Stimulated activated effector memory CD8-positive, alpha-beta T cell treated with anti-CD3 and anti-CD28 coated beads, Interleukin-12 subunit alpha, Interleukin-12 subunit beta, amount 100 ng/mL, for 72 hours (primary cell): ENCODE measurements at regions not wholly inside any gene's neighbourhood (a gene's known extent, or its start where the extent isn't known, plus 50 kb on each side); places are given as distances from the start of the nearest gene placed in this dataset.

Source experiments
- ATAC-seq: fragments of 150-1000 bp; cut with Tn5 transposase; 2 replicates; pipeline ENCODE4 v1.10.0; 2021
- DNase-seq, 2 donors: peaks; one replicate each; pipeline ENCODE4 v3.0.0; 2021 to 2022; ENCODE audit warnings: low spot score in 2 of 2
- H3K27ac Mint-ChIP-seq: one replicate; pipeline ENCODE4 v1.8.0; 2022; ENCODE audit warnings: mild to moderate bottlenecking, mixed read lengths
- H3K36me3 Mint-ChIP-seq: one replicate; pipeline ENCODE4 v1.8.0; 2022; ENCODE audit warnings: mild to moderate bottlenecking, mixed read lengths
- H3K4me1 Mint-ChIP-seq: one replicate; pipeline ENCODE4 v1.8.0; 2022; ENCODE audit warnings: mixed read lengths
- H3K4me3 Mint-ChIP-seq: one replicate; pipeline ENCODE4 v1.8.0; 2022; ENCODE audit warnings: mild to moderate bottlenecking, mixed read lengths
- H3K9me3 Mint-ChIP-seq: one replicate; pipeline ENCODE4 v1.8.0; 2022; ENCODE audit warnings: mixed read lengths

DNA sequence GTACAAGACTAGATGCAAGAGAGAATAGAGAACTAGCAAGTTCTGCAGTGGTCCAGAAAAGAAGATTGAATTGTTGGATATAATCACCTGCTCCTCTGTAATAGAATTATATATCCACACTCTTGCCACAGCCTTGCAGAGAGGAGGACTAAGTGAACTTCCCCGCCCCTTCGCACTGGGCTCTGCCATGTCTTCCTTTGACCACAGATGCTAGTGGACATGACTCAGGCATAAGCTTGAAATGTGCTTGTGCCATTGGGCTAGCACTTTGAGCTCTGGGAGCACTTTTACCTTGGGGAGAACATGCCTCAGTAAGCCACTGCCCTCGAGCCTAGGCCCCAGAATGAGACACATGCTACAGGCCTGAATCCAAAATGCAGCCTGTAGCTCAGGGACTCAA lies 113.5 kb upstream of the RASA1 start:
- Mint-ChIP-seq H3K27ac (no peak overlapping the region), H3K9me3 (no peaks in the 10 kb centered on the region), H3K4me1 (peaks cover 7% of the 10 kb centered on the region), H3K36me3 (no peaks in the 10 kb centered on the region), H3K4me3 (no peak overlapping the region)
- no peak for DNase-seq
- no peak for ATAC-seq

GRCh38 chr5:87155106-87155505 lies 112.6 kb upstream of the RASA1 start:
- H3K9me3 Mint-ChIP-seq: no peaks in the 10 kb centered on the region

DNA sequence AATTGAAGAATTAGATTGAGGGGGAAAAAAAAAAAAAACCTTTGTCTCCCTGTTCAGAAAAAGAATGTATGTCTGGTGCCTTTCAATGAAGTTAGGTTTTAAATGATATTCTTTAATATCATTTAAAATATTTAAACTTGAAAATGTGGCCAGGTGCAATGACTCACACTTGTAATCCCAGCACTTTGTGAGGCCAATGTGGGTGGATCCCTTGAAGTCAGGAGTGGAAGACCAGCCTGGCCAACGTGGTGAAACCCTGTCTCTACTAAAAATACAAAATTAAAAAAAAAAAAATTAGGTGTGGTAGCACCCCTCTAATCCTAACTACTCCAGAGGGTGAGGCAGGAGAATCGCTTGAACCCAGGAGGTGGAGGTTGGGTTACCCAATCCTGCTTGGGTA lies 111.1 kb upstream of the RASA1 start:
- no peak for DNase-seq
- Mint-ChIP-seq H3K9me3 (no peaks in the 10 kb centered on the region), H3K4me1 (peaks cover 1% of the 10 kb centered on the region), H3K27ac (no peak overlapping the region), H3K4me3 (no peak overlapping the region), H3K36me3 (no peaks in the 10 kb centered on the region)
- ATAC-seq: no peak

More at GRCh38 chr5:87155106-87155505, 112.6 kb upstream of the RASA1 start:
- ATAC-seq (no peak), DNase-seq (no peak)
- Mint-ChIP-seq H3K27ac (no peak overlapping the region), H3K4me3 (no peak overlapping the region), H3K4me1 (peaks cover 7% of the 10 kb centered on the region), H3K36me3 (no peaks in the 10 kb centered on the region)

DNA sequence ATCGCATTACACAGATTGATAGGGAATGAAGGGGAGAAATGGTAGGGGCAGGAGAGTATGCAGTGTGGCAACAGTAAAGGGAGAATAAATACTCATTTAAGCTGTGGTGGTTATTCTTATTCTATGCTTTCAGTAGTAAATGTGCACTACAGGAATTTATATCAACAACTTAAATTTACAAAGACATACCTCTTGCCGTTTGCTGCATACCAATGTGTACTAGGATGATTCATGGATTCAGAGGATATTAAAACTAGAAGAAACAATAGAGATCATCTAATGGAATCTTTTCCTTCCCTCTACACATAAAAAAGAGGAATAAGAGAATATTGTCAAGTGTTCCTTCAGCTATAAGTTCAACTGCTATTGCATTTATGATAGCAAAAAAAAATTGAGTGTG lies 103.3 kb upstream of the RASA1 start:
- Mint-ChIP-seq H3K27ac (no peak overlapping the region), H3K4me1 (no peaks in the 10 kb centered on the region), H3K4me3 (no peak overlapping the region), H3K36me3 (no peaks in the 10 kb centered on the region), H3K9me3 (no peaks in the 10 kb centered on the region)
- DNase-seq: no peak
- no peak for ATAC-seq

DNA sequence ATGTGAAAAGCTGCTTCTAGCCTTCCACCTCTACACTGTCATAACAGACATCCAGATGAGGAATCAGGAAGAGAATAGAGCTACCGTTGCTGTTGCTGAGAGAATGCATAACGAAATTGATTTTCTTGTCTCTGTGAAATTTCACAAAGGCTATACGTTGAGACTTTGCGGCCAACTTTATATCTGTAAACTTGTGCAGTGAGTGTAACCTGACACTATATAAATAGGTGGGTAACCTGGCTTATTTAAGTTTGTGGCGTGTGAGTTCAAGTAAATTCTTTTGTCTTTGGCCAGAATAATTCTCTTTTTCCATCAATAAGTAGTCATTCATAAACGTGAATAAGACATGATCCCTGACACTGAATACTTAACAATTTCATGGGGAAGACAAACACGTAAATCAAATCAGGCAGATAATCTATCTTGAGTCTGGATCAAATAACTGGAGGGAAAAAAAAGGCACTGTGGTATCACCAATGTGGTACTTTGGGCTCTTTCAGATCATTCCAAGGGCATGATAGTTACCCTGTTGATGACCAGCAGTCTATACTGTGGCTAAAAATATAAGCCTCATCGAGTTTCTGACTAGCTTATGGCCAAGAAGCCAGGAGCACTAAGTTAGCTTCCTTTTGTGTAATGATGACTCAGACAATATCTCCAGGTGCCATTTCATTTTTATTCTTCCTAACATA lies 98.2 kb upstream of the RASA1 start:
- Mint-ChIP-seq H3K9me3 (no peaks in the 10 kb centered on the region), H3K27ac (no peak overlapping the region), H3K4me3 (no peak overlapping the region), H3K4me1 (no peaks in the 10 kb centered on the region), H3K36me3 (no peaks in the 10 kb centered on the region)
- ATAC-seq: no peak
- DNase-seq: no peak

DNA sequence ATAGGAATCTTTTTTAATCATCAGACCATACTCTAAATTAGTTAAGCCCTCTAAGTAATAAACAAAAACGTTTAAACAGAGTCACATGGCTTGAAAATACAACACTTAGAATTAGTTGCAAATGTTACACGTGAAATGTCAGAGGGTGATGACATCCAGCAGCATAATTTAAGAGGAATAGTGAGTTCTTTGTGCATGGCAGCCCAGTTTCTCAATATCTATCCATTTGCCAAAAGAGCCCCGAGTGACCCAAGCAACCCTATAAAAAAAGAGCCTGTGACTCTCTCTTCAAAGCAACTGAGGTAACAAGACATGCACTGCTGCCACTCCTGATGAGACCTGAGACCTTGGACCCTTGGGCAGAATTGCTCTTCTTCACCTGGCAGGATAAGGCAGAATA lies 96.9 kb upstream of the RASA1 start:
- Mint-ChIP-seq H3K36me3 (no peaks in the 10 kb centered on the region), H3K9me3 (no peaks in the 10 kb centered on the region), H3K27ac (no peak overlapping the region), H3K4me3 (no peak overlapping the region), H3K4me1 (no peaks in the 10 kb centered on the region)
- no peak for ATAC-seq
- DNase-seq: no peak

DNA sequence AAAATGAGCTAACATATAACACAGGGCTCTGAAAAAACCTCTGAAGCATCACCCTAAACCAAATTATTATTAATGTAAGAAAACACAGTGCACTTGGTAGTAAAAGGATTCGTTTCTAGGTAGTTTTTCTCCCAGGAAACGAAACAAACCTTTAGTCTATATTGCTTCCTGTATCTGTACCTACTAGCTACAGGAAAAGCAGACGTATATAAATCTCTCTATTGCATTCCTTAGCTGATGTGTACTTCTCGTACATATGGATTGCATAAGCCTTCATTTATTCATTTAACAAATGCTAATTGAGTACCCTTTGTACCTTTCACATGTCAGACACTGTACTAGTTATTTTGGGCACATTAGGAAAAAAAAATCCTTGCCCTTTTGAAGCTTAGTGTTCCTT lies 85.0 kb upstream of the RASA1 start:
- ATAC-seq (no peak), DNase-seq (no peak)
- Mint-ChIP-seq H3K27ac (peak overlapping the region; percentile 39), H3K4me1 (no peaks in the 10 kb centered on the region), H3K4me3 (no peak overlapping the region), H3K36me3 (no peaks in the 10 kb centered on the region), H3K9me3 (no peaks in the 10 kb centered on the region)

- no peaks in the 10 kb centered on the region for H3K4me1 Mint-ChIP-seq
- no peak for DNase-seq
- no peak for ATAC-seq
- H3K9me3 Mint-ChIP-seq: no peaks in the 10 kb centered on the region
- no peaks in the 10 kb centered on the region for H3K36me3 Mint-ChIP-seq
- no peak overlapping the region for H3K27ac Mint-ChIP-seq
- H3K4me3 Mint-ChIP-seq: no peak overlapping the region
Measured at GRCh38 chr5:87183896-87184295, 83.8 kb upstream of the RASA1 start.

DNA sequence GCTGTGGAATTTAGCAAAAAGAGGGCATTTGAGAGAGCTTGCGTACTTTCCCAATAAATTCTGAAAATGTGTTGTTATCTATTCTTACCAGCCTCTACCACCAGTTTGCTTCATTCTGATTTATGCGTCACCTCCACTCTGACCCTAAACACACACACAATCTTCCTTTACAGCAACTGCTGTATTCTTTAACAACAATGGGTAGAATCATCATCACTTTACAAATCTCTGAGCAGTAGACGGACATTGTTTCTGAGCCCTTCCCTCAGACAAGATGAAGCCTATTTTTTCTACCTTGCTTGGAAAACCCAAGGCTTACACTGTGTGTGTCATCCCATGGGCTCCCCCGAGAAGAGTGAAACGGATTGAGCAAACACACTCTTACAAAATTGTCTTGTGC lies 83.1 kb upstream of the RASA1 start:
- no peaks in the 10 kb centered on the region for H3K36me3 Mint-ChIP-seq

DNA sequence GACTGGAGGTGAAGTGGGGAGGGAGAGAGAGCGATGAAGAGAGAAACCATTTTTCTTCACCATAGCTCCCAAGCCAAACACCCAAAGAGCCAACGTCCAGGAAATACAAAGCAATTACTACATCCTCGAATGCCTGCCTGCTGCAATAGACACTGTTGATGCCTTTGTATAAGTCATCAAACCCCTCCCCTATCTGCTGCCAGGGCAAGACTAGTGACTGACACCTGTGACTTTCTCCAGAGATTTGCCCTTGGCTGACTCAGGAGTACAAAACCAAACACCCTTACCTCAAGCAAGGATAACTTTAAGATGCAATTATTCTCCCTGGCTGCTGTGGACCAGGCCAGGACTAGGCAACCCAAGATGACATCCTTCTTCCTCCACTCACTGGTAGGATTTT lies 81.8 kb upstream of the RASA1 start:
- Mint-ChIP-seq H3K4me1 (no peaks in the 10 kb centered on the region), H3K36me3 (no peaks in the 10 kb centered on the region), H3K4me3 (no peak overlapping the region), H3K9me3 (no peaks in the 10 kb centered on the region), H3K27ac (no peak overlapping the region)
- DNase-seq (no peak), ATAC-seq (no peak)

More for the DNA sequence above, 83.1 kb upstream of the RASA1 start:
- H3K9me3 Mint-ChIP-seq: no peaks in the 10 kb centered on the region
- no peaks in the 10 kb centered on the region for H3K4me1 Mint-ChIP-seq
- DNase-seq: no peak
- no peak overlapping the region for H3K4me3 Mint-ChIP-seq
- H3K27ac Mint-ChIP-seq: no peak overlapping the region
- ATAC-seq: no peak

DNA sequence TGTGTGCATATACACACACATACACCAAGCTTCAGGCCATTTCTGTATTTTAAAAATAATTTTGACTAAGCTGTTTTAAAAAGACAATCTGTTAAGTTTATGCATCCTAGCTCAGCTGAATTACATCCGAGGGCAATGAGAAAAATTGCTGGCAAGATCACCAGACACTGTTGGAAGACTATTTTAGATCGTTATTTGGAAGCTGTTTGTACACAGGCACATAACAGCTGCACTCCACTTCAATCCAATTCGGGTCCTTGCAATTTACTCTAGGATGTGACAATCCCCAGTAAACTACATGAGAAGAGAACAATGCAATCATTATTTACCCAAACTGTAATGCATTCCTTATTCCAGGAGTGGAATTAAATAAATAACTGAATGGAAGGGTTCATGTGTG lies 79.3 kb upstream of the RASA1 start:
- no peak overlapping the region for H3K4me3 Mint-ChIP-seq
- no peak overlapping the region for H3K27ac Mint-ChIP-seq
- peaks cover 5% of the 10 kb centered on the region for H3K4me1 Mint-ChIP-seq
- ATAC-seq (no peak), DNase-seq (no peak)
- no peaks in the 10 kb centered on the region for H3K36me3 Mint-ChIP-seq
- H3K9me3 Mint-ChIP-seq: no peaks in the 10 kb centered on the region

DNA sequence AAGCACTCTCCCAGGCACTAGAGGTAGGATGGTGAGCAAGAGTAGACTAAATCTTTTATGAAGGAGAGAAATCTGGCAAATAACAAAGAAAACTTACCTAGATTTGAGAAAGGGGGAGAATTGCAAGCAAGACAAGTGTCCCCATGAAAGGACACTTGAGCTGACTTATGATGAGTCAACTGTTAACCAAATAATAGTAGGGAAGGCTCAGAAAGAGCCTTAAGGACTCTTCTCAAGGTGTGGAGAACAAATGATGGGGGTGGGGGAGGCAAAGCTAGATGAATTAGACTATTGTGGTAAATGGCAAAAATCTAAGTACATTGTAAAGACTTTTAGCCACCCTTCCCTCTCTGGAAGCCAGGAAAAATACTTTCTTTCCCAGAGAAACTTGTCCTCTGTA lies 77.6 kb upstream of the RASA1 start:
- Mint-ChIP-seq H3K4me1 (peaks cover 10% of the 10 kb centered on the region), H3K4me3 (no peak overlapping the region), H3K9me3 (no peaks in the 10 kb centered on the region), H3K27ac (no peak overlapping the region), H3K36me3 (no peaks in the 10 kb centered on the region)
- ATAC-seq (no peak), DNase-seq (no peak)

GRCh38 chr5:87190687-87191086 lies 77.0 kb upstream of the RASA1 start:
- DNase-seq (no peak), ATAC-seq (no peak)
- Mint-ChIP-seq H3K9me3 (no peaks in the 10 kb centered on the region), H3K36me3 (no peaks in the 10 kb centered on the region), H3K4me1 (peaks cover 17% of the 10 kb centered on the region), H3K27ac (no peak overlapping the region), H3K4me3 (no peak overlapping the region)

GRCh38 chr5:87191645-87192044 lies 76.0 kb upstream of the RASA1 start:
- Mint-ChIP-seq H3K4me3 (no peak overlapping the region), H3K27ac (no peak overlapping the region), H3K4me1 (peaks cover 19% of the 10 kb centered on the region), H3K9me3 (no peaks in the 10 kb centered on the region), H3K36me3 (no peaks in the 10 kb centered on the region)
- DNase-seq (no peak), ATAC-seq (peak; percentile 43)

- Mint-ChIP-seq H3K9me3 (no peaks in the 10 kb centered on the region), H3K4me3 (peak overlapping the region; percentile 20), H3K36me3 (no peaks in the 10 kb centered on the region), H3K27ac (peak overlapping the region; percentile 13), H3K4me1 (peaks cover 19% of the 10 kb centered on the region)
- ATAC-seq (peak; percentile 64), DNase-seq (no peak)
Measured at GRCh38 chr5:87195104-87195591, 72.5 kb upstream of the RASA1 start.

DNA sequence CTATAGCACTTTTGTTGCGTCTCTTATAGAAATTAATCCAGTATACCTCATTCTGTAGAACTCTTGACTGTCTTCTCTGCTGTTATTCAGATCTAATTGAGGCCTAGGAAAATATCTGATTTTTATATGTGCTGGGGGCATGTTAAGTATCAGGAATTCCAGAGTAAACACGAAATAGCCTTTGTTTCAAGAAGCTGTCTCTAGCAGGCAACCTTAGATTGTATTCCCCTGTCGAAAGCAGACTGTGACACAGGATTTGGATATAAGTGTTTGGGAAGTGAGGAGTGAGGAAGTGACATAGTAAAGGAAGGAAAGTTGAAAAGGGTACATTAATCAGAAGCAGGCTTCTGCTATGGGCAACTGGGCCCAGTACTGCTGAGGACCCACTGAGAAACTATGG lies 72.1 kb upstream of the RASA1 start:
- Mint-ChIP-seq H3K36me3 (no peaks in the 10 kb centered on the region), H3K4me3 (peak overlapping the region; percentile 20), H3K9me3 (no peaks in the 10 kb centered on the region), H3K4me1 (peaks cover 19% of the 10 kb centered on the region), H3K27ac (peak overlapping the region; percentile 13)
- ATAC-seq: no peak
- DNase-seq: no peak

GRCh38 chr5:87198010-87198409 lies 69.7 kb upstream of the RASA1 start:
- Mint-ChIP-seq H3K9me3 (no peaks in the 10 kb centered on the region), H3K36me3 (no peaks in the 10 kb centered on the region), H3K4me3 (no peak overlapping the region), H3K27ac (no peak overlapping the region), H3K4me1 (peaks cover 14% of the 10 kb centered on the region)
- DNase-seq (no peak), ATAC-seq (no peak)
